Panc1 (cell line): ENCODE measurements at regions not wholly inside any gene's neighbourhood (a gene's known extent, or its start where the extent isn't known, plus 50 kb on each side); places are given as distances from the start of the nearest gene placed in this dataset.

Experiments used
- SIN3A ChIP-seq: IDR thresholded peaks from 2 replicates; pipeline ENCODE4 v1.6.1; 2012; ENCODE audit warnings: low read depth, mild to moderate bottlenecking, low read length, moderate library complexity, borderline replicate concordance; ENCODE audit not compliant: insufficient read depth
- TF ChIP-seq, protein P1 (sequence below): fragments of 450-650 bp; IDR thresholded peaks from 2 replicates; pipeline ENCODE4 v1.5.1; 2017; ENCODE audit warnings: mild to moderate bottlenecking

DNA sequence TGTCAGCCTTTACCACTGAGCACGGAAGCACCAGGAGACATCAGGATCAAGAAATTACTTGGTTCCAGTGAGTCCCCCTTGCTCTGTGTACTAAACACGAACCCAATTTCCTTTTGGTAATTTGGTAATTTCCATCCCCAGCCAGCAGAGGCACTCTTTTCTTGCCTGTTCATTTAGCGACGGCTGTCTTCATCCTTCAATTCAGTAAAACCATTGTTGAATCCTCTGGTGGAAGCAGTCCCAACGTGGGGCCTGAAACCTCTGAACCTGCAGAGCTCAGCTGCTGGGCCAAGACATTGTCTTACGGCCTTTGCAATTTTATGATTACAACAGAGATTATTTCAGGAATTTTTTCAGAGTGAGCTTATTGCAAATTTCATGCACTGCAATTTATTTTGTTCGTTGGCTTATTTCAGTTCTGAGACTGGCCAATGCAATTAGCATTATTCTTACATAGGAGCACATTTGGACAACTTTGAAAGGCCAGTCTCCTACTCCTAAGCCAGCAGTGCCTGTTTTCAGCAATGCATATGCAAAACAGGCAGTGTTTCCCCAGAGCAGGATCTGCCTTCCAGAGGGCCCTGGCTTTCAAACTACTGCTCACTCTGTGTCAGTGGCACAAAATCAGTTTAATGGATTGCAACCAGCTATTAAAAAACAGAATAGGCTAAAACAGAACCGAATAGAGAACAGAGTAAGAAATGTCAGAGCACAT lies 372.9 kb upstream of the TMEM132C start:
- TF ChIP-seq, protein P1, sequence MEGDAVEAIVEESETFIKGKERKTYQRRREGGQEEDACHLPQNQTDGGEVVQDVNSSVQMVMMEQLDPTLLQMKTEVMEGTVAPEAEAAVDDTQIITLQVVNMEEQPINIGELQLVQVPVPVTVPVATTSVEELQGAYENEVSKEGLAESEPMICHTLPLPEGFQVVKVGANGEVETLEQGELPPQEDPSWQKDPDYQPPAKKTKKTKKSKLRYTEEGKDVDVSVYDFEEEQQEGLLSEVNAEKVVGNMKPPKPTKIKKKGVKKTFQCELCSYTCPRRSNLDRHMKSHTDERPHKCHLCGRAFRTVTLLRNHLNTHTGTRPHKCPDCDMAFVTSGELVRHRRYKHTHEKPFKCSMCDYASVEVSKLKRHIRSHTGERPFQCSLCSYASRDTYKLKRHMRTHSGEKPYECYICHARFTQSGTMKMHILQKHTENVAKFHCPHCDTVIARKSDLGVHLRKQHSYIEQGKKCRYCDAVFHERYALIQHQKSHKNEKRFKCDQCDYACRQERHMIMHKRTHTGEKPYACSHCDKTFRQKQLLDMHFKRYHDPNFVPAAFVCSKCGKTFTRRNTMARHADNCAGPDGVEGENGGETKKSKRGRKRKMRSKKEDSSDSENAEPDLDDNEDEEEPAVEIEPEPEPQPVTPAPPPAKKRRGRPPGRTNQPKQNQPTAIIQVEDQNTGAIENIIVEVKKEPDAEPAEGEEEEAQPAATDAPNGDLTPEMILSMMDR: peak; percentile 63
- no peak for TF ChIP-seq SIN3A
